ENCODE measurements at regions not wholly inside any gene's neighbourhood (a gene's known extent, or its start where the extent isn't known, plus 50 kb on each side); places are given as distances from the start of the nearest gene placed in this dataset.
"Not testable (repeated sequence)": the region's sequence is repeated elsewhere in the genome, so short reads cannot be mapped to it uniquely, and the experiment has no call there.

DNA sequence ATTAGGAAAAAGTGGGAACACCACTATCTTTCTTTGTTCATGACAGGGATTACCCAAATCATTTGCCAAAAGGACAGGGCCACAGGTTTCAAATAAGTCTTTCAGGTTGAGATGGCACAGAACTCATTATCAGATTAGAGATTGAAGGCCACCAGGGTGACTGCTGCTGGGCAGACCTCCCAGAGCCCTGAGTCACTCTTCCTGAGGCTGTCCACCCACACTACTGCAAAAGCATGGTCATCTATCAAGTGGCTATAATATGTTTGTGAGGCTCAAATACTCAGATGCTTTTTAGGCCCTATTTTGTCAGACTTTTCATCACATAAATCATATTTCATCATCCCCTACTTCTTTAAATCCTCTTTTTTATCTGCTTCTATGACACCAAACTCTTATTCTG, 155.3 kb upstream of the CCDC196 start:
- peaks cover 4% of the 10 kb centered on the region for H3K36me3 Mint-ChIP-seq
- H3K4me3 Mint-ChIP-seq, result no peak overlapping the region
- TF ChIP-seq CTCF (conservative IDR thresholded peaks at IDR 0.05), result no peak
- no peak for DNase-seq (ENCODE audit: extremely low spot score, unreplicated experiment)
- H3K4me1 Mint-ChIP-seq (ENCODE audit: unreplicated experiment), result no peaks in the 10 kb centered on the region
- peaks cover 13% of the 10 kb centered on the region for H3K27me3 Mint-ChIP-seq
- no peak overlapping the region for H3K27ac Mint-ChIP-seq
- H3K9me3 Mint-ChIP-seq, result peaks cover 12% of the 10 kb centered on the region

DNA sequence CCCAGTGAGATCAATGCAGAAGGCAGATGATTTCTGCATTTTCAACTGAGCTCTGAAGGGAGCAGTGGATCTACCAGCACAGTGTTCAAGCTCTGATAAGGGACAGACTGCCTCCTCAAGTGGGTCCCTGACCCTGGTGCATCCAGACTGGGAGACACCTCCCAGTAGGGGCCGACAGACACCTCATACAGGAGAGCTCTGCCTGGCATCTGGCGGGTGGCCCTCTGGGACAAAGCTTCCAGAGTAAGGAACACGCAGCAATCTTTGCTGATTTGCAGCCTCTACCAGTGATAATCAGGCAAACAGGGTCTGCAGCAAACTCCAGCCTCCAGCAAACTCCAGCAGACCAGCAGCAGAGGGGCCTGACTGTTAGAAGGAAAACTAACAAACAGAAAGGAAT, 152.9 kb upstream of the CCDC196 start:
- H3K27ac Mint-ChIP-seq; H3K4me3 Mint-ChIP-seq; DNase-seq (ENCODE audit: extremely low spot score, unreplicated experiment); H3K36me3 Mint-ChIP-seq; H3K4me1 Mint-ChIP-seq (ENCODE audit: unreplicated experiment): not testable (repeated sequence)
- H3K27me3 Mint-ChIP-seq, result peaks cover 11% of the 10 kb centered on the region
- peaks cover 13% of the 10 kb centered on the region for H3K9me3 Mint-ChIP-seq

- no peaks in the 10 kb centered on the region for H3K27me3 Mint-ChIP-seq
- H3K36me3 Mint-ChIP-seq, result no peaks in the 10 kb centered on the region
- no peak for DNase-seq (ENCODE audit: extremely low spot score, unreplicated experiment)
- H3K9me3 Mint-ChIP-seq, result no peaks in the 10 kb centered on the region
- TF ChIP-seq CTCF (conservative IDR thresholded peaks at IDR 0.05), result no peak
- H3K4me3 Mint-ChIP-seq, result no peak overlapping the region
- H3K4me1 Mint-ChIP-seq (ENCODE audit: unreplicated experiment), result no peaks in the 10 kb centered on the region
- H3K27ac Mint-ChIP-seq, result no peak overlapping the region
Measured at GRCh38 chr14:66341239-66341638, 144.9 kb upstream of the CCDC196 start.

DNA sequence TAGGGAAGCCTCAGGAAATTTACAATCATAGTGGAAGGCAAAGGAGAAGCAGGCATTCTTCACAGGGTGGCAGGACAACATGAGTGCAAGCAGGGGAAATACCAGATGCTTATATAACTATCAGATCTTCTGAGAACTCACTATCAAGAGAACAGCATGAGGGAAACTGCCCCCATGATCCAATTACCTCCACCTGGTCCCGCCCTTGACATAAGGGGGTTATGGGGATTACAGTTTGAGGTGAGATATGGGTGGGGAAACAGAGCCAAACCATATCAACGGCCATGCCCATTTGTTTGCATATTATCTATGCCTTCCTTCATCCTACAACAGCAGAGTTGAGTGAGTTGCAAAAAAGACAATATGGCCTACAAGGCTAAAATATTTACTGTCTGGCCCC, 140.2 kb upstream of the CCDC196 start:
- Mint-ChIP-seq H3K27ac (no peak overlapping the region), H3K27me3 (no peaks in the 10 kb centered on the region), H3K4me3 (no peak overlapping the region), H3K4me1 (ENCODE audit: unreplicated experiment) (no peaks in the 10 kb centered on the region), H3K9me3 (no peaks in the 10 kb centered on the region), H3K36me3 (no peaks in the 10 kb centered on the region)
- no peak for DNase-seq (ENCODE audit: extremely low spot score, unreplicated experiment)
- TF ChIP-seq CTCF (conservative IDR thresholded peaks at IDR 0.05), result no peak

DNA sequence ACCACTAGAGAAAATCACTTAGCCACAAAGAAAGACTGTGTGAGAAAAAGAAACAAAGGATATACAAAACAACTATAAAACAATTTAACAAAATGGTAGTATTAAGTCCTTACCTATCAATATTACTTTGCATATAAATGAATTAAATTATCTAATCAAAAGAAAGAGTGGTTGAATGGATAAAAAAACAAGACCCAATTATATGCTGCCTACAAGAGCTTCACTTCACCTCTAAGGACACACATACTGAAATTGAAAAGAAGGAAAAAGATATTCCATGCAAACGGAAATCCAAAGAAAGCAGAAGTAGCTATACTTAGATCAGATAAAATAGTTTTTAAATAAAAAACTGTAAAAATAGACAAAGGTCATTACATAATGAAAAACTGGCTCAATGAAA, 134.9 kb upstream of the CCDC196 start:
- no peaks in the 10 kb centered on the region for H3K36me3 Mint-ChIP-seq
- no peak for DNase-seq (ENCODE audit: extremely low spot score, unreplicated experiment)
- H3K4me3 Mint-ChIP-seq, result no peak overlapping the region
- no peak overlapping the region for H3K27ac Mint-ChIP-seq
- no peaks in the 10 kb centered on the region for H3K9me3 Mint-ChIP-seq
- TF ChIP-seq CTCF (conservative IDR thresholded peaks at IDR 0.05), result no peak
- no peaks in the 10 kb centered on the region for H3K4me1 Mint-ChIP-seq (ENCODE audit: unreplicated experiment)
- no peaks in the 10 kb centered on the region for H3K27me3 Mint-ChIP-seq

GRCh38 chr14:66359500-66359899, 126.7 kb upstream of the CCDC196 start:
- Mint-ChIP-seq H3K4me3 (no peak overlapping the region), H3K4me1 (ENCODE audit: unreplicated experiment) (peaks cover 21% of the 10 kb centered on the region), H3K9me3 (no peaks in the 10 kb centered on the region), H3K27me3 (peaks cover 36% of the 10 kb centered on the region), H3K36me3 (no peaks in the 10 kb centered on the region), H3K27ac (no peak overlapping the region)
- no peak for DNase-seq (ENCODE audit: extremely low spot score, unreplicated experiment)
- TF ChIP-seq CTCF (conservative IDR thresholded peaks at IDR 0.05), result peak; percentile 85
